ENCODE measurements at regions not wholly inside any gene's neighbourhood (a gene's known extent, or its start where the extent isn't known, plus 50 kb on each side); places are given as distances from the start of the nearest gene placed in this dataset.

DNA sequence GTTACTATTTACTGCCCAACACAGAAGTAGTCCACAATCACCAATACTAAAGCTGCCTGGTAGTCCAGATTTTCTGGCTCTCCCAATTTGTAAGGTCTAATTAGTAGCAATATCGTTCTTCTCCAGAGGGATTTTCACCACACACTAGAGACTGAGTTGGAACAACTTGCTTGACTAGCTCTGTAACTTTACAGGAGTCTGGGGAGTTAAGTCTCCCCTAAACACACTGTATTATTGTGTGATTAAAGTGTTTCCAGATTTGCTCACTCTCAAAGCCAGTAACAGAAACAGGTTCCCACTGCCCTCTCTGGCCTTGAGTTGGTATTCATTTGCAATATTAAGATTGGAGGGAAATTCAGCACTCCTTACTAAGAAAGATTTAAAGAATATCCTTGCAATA lies 1175.7 kb downstream of the SORCS1 start:
- TF ChIP-seq, protein P1, sequence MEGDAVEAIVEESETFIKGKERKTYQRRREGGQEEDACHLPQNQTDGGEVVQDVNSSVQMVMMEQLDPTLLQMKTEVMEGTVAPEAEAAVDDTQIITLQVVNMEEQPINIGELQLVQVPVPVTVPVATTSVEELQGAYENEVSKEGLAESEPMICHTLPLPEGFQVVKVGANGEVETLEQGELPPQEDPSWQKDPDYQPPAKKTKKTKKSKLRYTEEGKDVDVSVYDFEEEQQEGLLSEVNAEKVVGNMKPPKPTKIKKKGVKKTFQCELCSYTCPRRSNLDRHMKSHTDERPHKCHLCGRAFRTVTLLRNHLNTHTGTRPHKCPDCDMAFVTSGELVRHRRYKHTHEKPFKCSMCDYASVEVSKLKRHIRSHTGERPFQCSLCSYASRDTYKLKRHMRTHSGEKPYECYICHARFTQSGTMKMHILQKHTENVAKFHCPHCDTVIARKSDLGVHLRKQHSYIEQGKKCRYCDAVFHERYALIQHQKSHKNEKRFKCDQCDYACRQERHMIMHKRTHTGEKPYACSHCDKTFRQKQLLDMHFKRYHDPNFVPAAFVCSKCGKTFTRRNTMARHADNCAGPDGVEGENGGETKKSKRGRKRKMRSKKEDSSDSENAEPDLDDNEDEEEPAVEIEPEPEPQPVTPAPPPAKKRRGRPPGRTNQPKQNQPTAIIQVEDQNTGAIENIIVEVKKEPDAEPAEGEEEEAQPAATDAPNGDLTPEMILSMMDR (IDR thresholded peaks at IDR 0.05), result no peak
- Histone ChIP-seq H3K27ac (no peak overlapping the region), H3K9me3 (peaks cover 4% of the 10 kb centered on the region), H3K4me1 (no peaks in the 10 kb centered on the region), H3K4me3 (no peak overlapping the region), H3K27me3 (ENCODE audit: insufficient read depth in 3 of 3, low read length in 2 of 3) (no peaks in the 10 kb centered on the region), H3K36me3 (ENCODE audit: insufficient read depth in 1 of 2, low read depth in 1 of 2) (no peaks in the 10 kb centered on the region)
- DNase-seq, result no peak
- intact Hi-C loops (cut with DNase I), result no loop called here
- no peak for ATAC-seq
- WGBS, 3 donors, result 50 to 54% (median 52%) methylated on average over 1 of the region's 1 CpG

DNA sequence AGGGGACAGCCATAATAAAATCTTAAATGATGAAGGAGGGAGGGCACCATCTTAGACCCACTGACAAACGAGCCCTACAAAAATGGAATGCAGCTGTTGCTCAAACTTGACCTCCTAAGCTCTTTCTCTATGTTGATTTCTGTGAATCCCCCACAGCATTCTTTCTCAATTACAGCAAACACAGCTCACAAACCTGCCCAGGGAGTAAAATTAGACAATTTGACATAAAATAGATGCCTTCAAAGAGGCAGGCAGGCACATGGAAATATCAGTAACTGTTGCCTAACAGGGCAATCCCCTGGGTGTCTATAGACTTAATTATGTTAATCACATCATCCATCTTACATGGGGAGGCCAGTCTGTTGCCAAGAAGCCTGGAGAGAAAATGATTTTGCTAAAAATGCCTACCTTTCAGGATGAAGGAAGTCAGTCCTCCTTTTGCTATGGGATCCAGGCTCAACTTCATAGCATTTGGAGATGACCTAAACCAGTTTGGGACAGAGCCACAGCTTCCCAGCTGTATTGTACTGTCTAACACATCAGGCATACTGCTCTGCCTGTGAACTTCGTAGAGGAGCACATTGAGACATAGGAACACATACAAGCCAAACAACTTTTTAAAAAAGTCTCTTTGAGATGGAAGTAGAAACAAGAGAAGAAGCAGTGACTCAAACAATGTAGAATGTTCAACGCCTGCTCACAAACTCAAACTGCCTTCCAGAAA lies 1177.4 kb downstream of the SORCS1 start:
- H3K9me3 ChIP-seq, result peaks cover 4% of the 10 kb centered on the region
- no peak overlapping the region for H3K4me3 ChIP-seq
- intact Hi-C loops (cut with DNase I), result no loop called here
- no peak for DNase-seq
- WGBS, 3 donors, result 38 to 50% (median 48%) methylated on average over 3 of the region's 3 CpGs
- TF ChIP-seq, protein P1 (IDR thresholded peaks at IDR 0.05), result no peak
- H3K4me1 ChIP-seq, result no peaks in the 10 kb centered on the region
- no peak for ATAC-seq
- H3K36me3 ChIP-seq (ENCODE audit: insufficient read depth in 1 of 2, low read depth in 1 of 2), result no peaks in the 10 kb centered on the region
- H3K27ac ChIP-seq, result no peak overlapping the region
- no peaks in the 10 kb centered on the region for H3K27me3 ChIP-seq (ENCODE audit: insufficient read depth in 3 of 3, low read length in 2 of 3)

DNA sequence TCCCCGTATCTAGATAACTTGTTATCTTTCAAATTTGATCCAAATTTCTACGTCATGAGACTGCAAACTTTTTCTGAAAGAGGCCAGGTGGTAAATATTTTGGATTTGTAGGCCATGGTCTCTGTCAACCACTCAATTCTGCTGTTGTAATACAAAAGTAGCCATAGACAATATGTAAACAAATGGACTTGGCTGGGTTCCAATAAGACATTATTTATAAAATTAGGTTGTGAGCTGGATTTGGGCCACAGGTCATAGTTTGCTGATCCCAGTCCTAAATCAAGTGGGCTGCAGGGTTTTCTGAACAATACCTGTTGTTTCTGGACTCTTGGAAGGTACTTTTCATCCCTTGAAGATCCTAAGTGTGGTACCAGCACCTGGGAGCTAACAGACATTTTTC lies 1178.0 kb downstream of the SORCS1 start:
- peaks cover 2% of the 10 kb centered on the region for H3K9me3 ChIP-seq
- no peaks in the 10 kb centered on the region for H3K27me3 ChIP-seq (ENCODE audit: insufficient read depth in 3 of 3, low read length in 2 of 3)
- no peaks in the 10 kb centered on the region for H3K36me3 ChIP-seq (ENCODE audit: insufficient read depth in 1 of 2, low read depth in 1 of 2)
- no peak overlapping the region for H3K4me3 ChIP-seq
- TF ChIP-seq, protein P1 (IDR thresholded peaks at IDR 0.05), result no peak
- H3K27ac ChIP-seq, result no peak overlapping the region
- ATAC-seq (no peak), DNase-seq (no peak)
- H3K4me1 ChIP-seq, result no peaks in the 10 kb centered on the region
- intact Hi-C loops (cut with DNase I), result no loop called here
- WGBS, 3 donors, result 60 to 67% (median 65%) methylated on average over 2 of the region's 2 CpGs

DNA sequence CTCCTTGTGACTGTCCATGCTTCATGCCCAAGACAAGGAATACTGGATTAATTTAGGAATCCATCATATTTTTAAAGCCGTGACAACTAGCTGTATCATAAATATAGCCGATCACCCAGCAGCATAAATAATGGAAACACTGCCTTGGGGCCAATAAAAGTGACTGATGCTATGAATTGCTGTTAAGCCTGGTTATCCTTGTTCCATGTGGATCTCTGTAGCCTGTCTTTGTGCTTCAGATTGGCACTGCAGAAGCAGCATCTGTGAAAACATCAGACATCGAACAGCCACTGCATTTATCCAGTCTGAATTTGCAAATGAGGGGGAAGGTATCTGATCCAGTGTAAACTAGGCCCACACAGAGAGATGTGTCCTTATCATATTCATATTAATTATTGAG lies 1181.8 kb downstream of the SORCS1 start:
- no peaks in the 10 kb centered on the region for H3K4me1 ChIP-seq
- H3K4me3 ChIP-seq, result no peak overlapping the region
- ATAC-seq, result no peak
- 55 to 63% (median 62%) methylated on average over 3 of the region's 3 CpGs for WGBS, 3 donors
- H3K36me3 ChIP-seq (ENCODE audit: insufficient read depth in 1 of 2, low read depth in 1 of 2), result no peaks in the 10 kb centered on the region
- no peak for DNase-seq
- H3K27me3 ChIP-seq (ENCODE audit: insufficient read depth in 3 of 3, low read length in 2 of 3), result no peaks in the 10 kb centered on the region
- no peak overlapping the region for H3K27ac ChIP-seq
- no peaks in the 10 kb centered on the region for H3K9me3 ChIP-seq
- TF ChIP-seq, protein P1 (IDR thresholded peaks at IDR 0.05), result no peak
- intact Hi-C loops (cut with DNase I), result no loop called here

DNA sequence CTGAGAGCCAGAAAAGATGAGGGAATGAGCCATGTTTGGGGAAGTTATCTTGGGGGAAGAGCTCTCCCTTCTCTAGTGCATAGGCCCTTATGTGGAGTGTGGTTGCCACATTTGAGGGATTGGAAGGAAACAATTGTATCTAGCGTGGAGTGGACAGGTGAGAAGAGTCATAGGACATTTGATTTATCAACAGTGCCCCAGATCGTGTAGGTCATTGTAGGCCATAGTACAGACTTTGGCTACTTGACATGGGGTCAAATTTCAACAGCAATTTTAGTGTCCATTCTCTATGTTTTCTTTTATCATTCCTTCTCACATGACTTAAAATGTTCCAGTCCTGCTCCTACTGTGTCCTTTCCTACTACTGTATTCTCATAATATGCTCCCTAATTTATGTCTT lies 1182.8 kb downstream of the SORCS1 start:
- Histone ChIP-seq H3K27me3 (ENCODE audit: insufficient read depth in 3 of 3, low read length in 2 of 3) (no peaks in the 10 kb centered on the region), H3K9me3 (no peaks in the 10 kb centered on the region), H3K27ac (no peak overlapping the region), H3K36me3 (ENCODE audit: insufficient read depth in 1 of 2, low read depth in 1 of 2) (no peaks in the 10 kb centered on the region), H3K4me3 (no peak overlapping the region), H3K4me1 (no peaks in the 10 kb centered on the region)
- TF ChIP-seq, protein P1 (IDR thresholded peaks at IDR 0.05), result no peak
- intact Hi-C loops (cut with DNase I), result no loop called here
- no peak for ATAC-seq
- 38 to 61% (median 41%) methylated on average over 2 of the region's 2 CpGs for WGBS, 3 donors
- no peak for DNase-seq

All from psoas muscle (tissue), 7 donors.